GM12891 (cell line): ENCODE measurements at regions not wholly inside any gene's neighbourhood (a gene's known extent, or its start where the extent isn't known, plus 50 kb on each side); places are given as distances from the start of the nearest gene placed in this dataset.

Source experiments
- PAX5 ChIP-seq: IDR thresholded peaks from 2 replicates; pipeline ENCODE4 v1.6.1; 2011; ENCODE audit warnings: low read length, moderate library complexity, mild to moderate bottlenecking; ENCODE audit not compliant: insufficient read depth, severe bottlenecking
- POLR2A ChIP-seq: IDR thresholded peaks from 2 replicates; pipeline ENCODE4 v1.6.1; 2011; ENCODE audit warnings: low read depth, low read length, control low read depth
- POLR2AphosphoS5 ChIP-seq: IDR thresholded peaks from 2 replicates; pipeline ENCODE4 v1.6.1; 2011; ENCODE audit warnings: low read depth, low read length, control low read depth
- POU2F2 ChIP-seq: IDR thresholded peaks from 2 replicates; pipeline ENCODE4 v1.6.1; 2011; ENCODE audit warnings: low read depth, mild to moderate bottlenecking, control low read depth, low read length, moderate library complexity
- SPI1 ChIP-seq: IDR thresholded peaks from 2 replicates; pipeline ENCODE4 v1.6.1; 2011; ENCODE audit warnings: low read depth, low read length, control low read depth
- TAF1 ChIP-seq: IDR thresholded peaks from 2 replicates; pipeline ENCODE4 v1.6.1; 2011; ENCODE audit warnings: low read depth, low read length, control low read depth

GRCh38 chr18:29056800-29057199 lies 879.9 kb upstream of the CDH2 start:
- no peak for TF ChIP-seq POLR2A
- TF ChIP-seq POLR2AphosphoS5: no peak
- no peak for TF ChIP-seq TAF1
- no peak for TF ChIP-seq SPI1
- no peak for TF ChIP-seq PAX5
- TF ChIP-seq POU2F2: no peak
